ENCODE measurements at regions not wholly inside any gene's neighbourhood (a gene's known extent, or its start where the extent isn't known, plus 50 kb on each side); places are given as distances from the start of the nearest gene placed in this dataset.

- Mint-ChIP-seq H3K4me1 (ENCODE audit: low read depth in 2 of 2) (no peaks in the 10 kb centered on the region), H3K4me3 (no peak overlapping the region), H3K36me3 (ENCODE audit: insufficient read depth) (no peaks in the 10 kb centered on the region), H3K27ac (no peak overlapping the region), H3K27me3 (peaks cover 12 to 14% of the 10 kb centered on the region in 2 donors), H3K9me3 (peaks cover 0 to 4% of the 10 kb centered on the region in 2 donors)
- ATAC-seq (replicated peaks): no peak
- no peak for DNase-seq
These were observed 55.0 kb downstream of the SOX4 start for GRCh38 chr6:21648475-21649050.

- Mint-ChIP-seq H3K27me3 (peaks cover 5 to 18% of the 10 kb centered on the region in 2 donors), H3K4me1 (ENCODE audit: low read depth in 2 of 2) (no peaks in the 10 kb centered on the region), H3K9me3 (peaks cover 0 to 4% of the 10 kb centered on the region in 2 donors), H3K27ac (no peak overlapping the region), H3K4me3 (no peak overlapping the region), H3K36me3 (ENCODE audit: insufficient read depth) (peaks cover 3% of the 10 kb centered on the region)
- ATAC-seq (replicated peaks) (no peak), DNase-seq (no peak)
These were observed 59.8 kb downstream of the SOX4 start for GRCh38 chr6:21653323-21653722.

GRCh38 chr6:21653905-21654304, 60.4 kb downstream of the SOX4 start:
- Mint-ChIP-seq H3K4me3 (no peak overlapping the region), H3K27ac (no peak overlapping the region), H3K36me3 (ENCODE audit: insufficient read depth) (peaks cover 3% of the 10 kb centered on the region), H3K27me3 (peaks cover 5 to 18% of the 10 kb centered on the region in 2 donors), H3K4me1 (ENCODE audit: low read depth in 2 of 2) (no peaks in the 10 kb centered on the region), H3K9me3 (peaks cover 0 to 4% of the 10 kb centered on the region in 2 donors)
- DNase-seq: no peak
- ATAC-seq (replicated peaks): no peak

- Mint-ChIP-seq H3K9me3 (peaks cover 0 to 4% of the 10 kb centered on the region in 2 donors), H3K36me3 (ENCODE audit: insufficient read depth) (peaks cover 3% of the 10 kb centered on the region), H3K27me3 (peaks cover 5 to 18% of the 10 kb centered on the region in 2 donors), H3K4me1 (ENCODE audit: low read depth in 2 of 2) (no peaks in the 10 kb centered on the region), H3K27ac (no peak overlapping the region), H3K4me3 (no peak overlapping the region)
- ATAC-seq (replicated peaks): no peak
- DNase-seq: no peak
These were observed 60.8 kb downstream of the SOX4 start for GRCh38 chr6:21654361-21654760.

- Mint-ChIP-seq H3K4me3 (no peak overlapping the region), H3K27me3 (peaks cover 66 to 69% of the 10 kb centered on the region in 2 donors), H3K27ac (no peak overlapping the region), H3K9me3 (peaks cover 0 to 3% of the 10 kb centered on the region in 2 donors), H3K36me3 (ENCODE audit: insufficient read depth) (peaks cover 4% of the 10 kb centered on the region), H3K4me1 (ENCODE audit: low read depth in 2 of 2) (peaks cover 3 to 10% of the 10 kb centered on the region in 2 donors)
- no peak for ATAC-seq (replicated peaks)
- DNase-seq: no peak
These were observed 70.4 kb downstream of the SOX4 start for GRCh38 chr6:21663966-21664313.

GRCh38 chr6:21664314-21665109, 71.0 kb downstream of the SOX4 start:
- Mint-ChIP-seq H3K27me3 (peaks cover 69 to 72% of the 10 kb centered on the region in 2 donors), H3K9me3 (peaks cover 0 to 3% of the 10 kb centered on the region in 2 donors), H3K4me3 (peak overlapping the region in 1 of 2 donors; percentile 51), H3K4me1 (ENCODE audit: low read depth in 2 of 2) (peaks cover 3 to 10% of the 10 kb centered on the region in 2 donors), H3K36me3 (ENCODE audit: insufficient read depth) (peaks cover 4% of the 10 kb centered on the region), H3K27ac (no peak overlapping the region)
- DNase-seq: no peak
- no peak for ATAC-seq (replicated peaks)

GRCh38 chr6:21665110-21665391, 71.5 kb downstream of the SOX4 start:
- ATAC-seq (replicated peaks) (no peak), DNase-seq (no peak)
- Mint-ChIP-seq H3K27ac (no peak overlapping the region), H3K27me3 (peaks cover 69 to 72% of the 10 kb centered on the region in 2 donors), H3K4me1 (ENCODE audit: low read depth in 2 of 2) (peaks cover 3 to 10% of the 10 kb centered on the region in 2 donors), H3K36me3 (ENCODE audit: insufficient read depth) (peaks cover 4% of the 10 kb centered on the region), H3K4me3 (peak overlapping the region in 1 of 2 donors; percentile 51), H3K9me3 (peaks cover 0 to 3% of the 10 kb centered on the region in 2 donors)

- H3K36me3 Mint-ChIP-seq (ENCODE audit: insufficient read depth): peaks cover 4% of the 10 kb centered on the region
- H3K9me3 Mint-ChIP-seq: peaks cover 0 to 3% of the 10 kb centered on the region in 2 donors
- peaks cover 69 to 72% of the 10 kb centered on the region in 2 donors for H3K27me3 Mint-ChIP-seq
- H3K4me1 Mint-ChIP-seq (ENCODE audit: low read depth in 2 of 2): peaks cover 3 to 10% of the 10 kb centered on the region in 2 donors
- DNase-seq (no peak), ATAC-seq (replicated peaks) (no peak)
- no peak overlapping the region for H3K27ac Mint-ChIP-seq
- H3K4me3 Mint-ChIP-seq: peak overlapping the region in 1 of 2 donors; percentile 51
These were observed 72.0 kb downstream of the SOX4 start for GRCh38 chr6:21665392-21666200.

GRCh38 chr6:21666201-21666691, 72.7 kb downstream of the SOX4 start:
- H3K9me3 Mint-ChIP-seq: peaks cover 0 to 3% of the 10 kb centered on the region in 2 donors
- no peak overlapping the region for H3K27ac Mint-ChIP-seq
- no peak for DNase-seq
- H3K36me3 Mint-ChIP-seq (ENCODE audit: insufficient read depth): peaks cover 4% of the 10 kb centered on the region
- H3K4me3 Mint-ChIP-seq: no peak overlapping the region
- H3K4me1 Mint-ChIP-seq (ENCODE audit: low read depth in 2 of 2): peaks cover 3 to 10% of the 10 kb centered on the region in 2 donors
- H3K27me3 Mint-ChIP-seq: peaks cover 69 to 72% of the 10 kb centered on the region in 2 donors
- no peak for ATAC-seq (replicated peaks)

- Mint-ChIP-seq H3K4me3 (no peak overlapping the region), H3K27me3 (peaks cover 69 to 72% of the 10 kb centered on the region in 2 donors), H3K36me3 (ENCODE audit: insufficient read depth) (peaks cover 4% of the 10 kb centered on the region), H3K9me3 (peaks cover 0 to 3% of the 10 kb centered on the region in 2 donors), H3K4me1 (ENCODE audit: low read depth in 2 of 2) (peaks cover 3 to 10% of the 10 kb centered on the region in 2 donors), H3K27ac (no peak overlapping the region)
- DNase-seq (no peak), ATAC-seq (replicated peaks) (no peak)
These were observed 73.5 kb downstream of the SOX4 start for GRCh38 chr6:21666853-21667681.

GRCh38 chr6:21668795-21669194, 75.2 kb downstream of the SOX4 start:
- H3K4me3 Mint-ChIP-seq: no peak overlapping the region
- H3K27me3 Mint-ChIP-seq: peaks cover 51 to 55% of the 10 kb centered on the region in 2 donors
- no peaks in the 10 kb centered on the region for H3K36me3 Mint-ChIP-seq (ENCODE audit: insufficient read depth)
- ATAC-seq (replicated peaks) (no peak), DNase-seq (no peak)
- H3K9me3 Mint-ChIP-seq: no peaks in the 10 kb centered on the region
- peaks cover 3 to 10% of the 10 kb centered on the region in 2 donors for H3K4me1 Mint-ChIP-seq (ENCODE audit: low read depth in 2 of 2)
- no peak overlapping the region for H3K27ac Mint-ChIP-seq

- H3K27ac Mint-ChIP-seq: no peak overlapping the region
- H3K9me3 Mint-ChIP-seq: no peaks in the 10 kb centered on the region
- H3K36me3 Mint-ChIP-seq (ENCODE audit: insufficient read depth): no peaks in the 10 kb centered on the region
- no peaks in the 10 kb centered on the region for H3K27me3 Mint-ChIP-seq
- DNase-seq (no peak), ATAC-seq (replicated peaks) (no peak)
- H3K4me1 Mint-ChIP-seq (ENCODE audit: low read depth in 2 of 2): no peaks in the 10 kb centered on the region
- no peak overlapping the region for H3K4me3 Mint-ChIP-seq
These were observed 83.2 kb downstream of the SOX4 start for GRCh38 chr6:21676769-21677168.

- H3K36me3 Mint-ChIP-seq (ENCODE audit: insufficient read depth): no peaks in the 10 kb centered on the region
- ATAC-seq (replicated peaks) (no peak), DNase-seq (no peak)
- H3K4me3 Mint-ChIP-seq: no peak overlapping the region
- no peaks in the 10 kb centered on the region for H3K4me1 Mint-ChIP-seq (ENCODE audit: low read depth in 2 of 2)
- no peaks in the 10 kb centered on the region for H3K27me3 Mint-ChIP-seq
- H3K27ac Mint-ChIP-seq: no peak overlapping the region
- no peaks in the 10 kb centered on the region for H3K9me3 Mint-ChIP-seq
These were observed 85.4 kb downstream of the SOX4 start for GRCh38 chr6:21678990-21679389.
